Hematopoietic multipotent progenitor cell (in vitro differentiated cells): ENCODE measurements at regions not wholly inside any gene's neighbourhood (a gene's known extent, or its start where the extent isn't known, plus 50 kb on each side); places are given as distances from the start of the nearest gene placed in this dataset. TPM values are rescaled to one million over a fixed set of nuclear protein-coding genes. Genes with fewer than 3 reads are reported as not detected.

Experiments used
- small RNA-seq: library from RNA; depleted of rRNA; stranded (forward); fragments of <200 nt; gene quantifications from one replicate; pipeline ENCODE3, GENCODE V24; 2012

Small RNAs in the stretch of these regions (small RNA-seq; reads per million reads assigned to genes)
- not detected for gene RNU7-120P
